H7 (cell line): ENCODE measurements at regions not wholly inside any gene's neighbourhood (a gene's known extent, or its start where the extent isn't known, plus 50 kb on each side); places are given as distances from the start of the nearest gene placed in this dataset.

Source experiments
- DNase-seq: peaks from one replicate; pipeline ENCODE4 v3.0.0; 2012
- H3K27me3 ChIP-seq: 2 replicates; pipeline ENCODE4 v1.6.0; 2011; ENCODE audit warnings: mild to moderate bottlenecking, low read length; ENCODE audit not compliant: control insufficient read depth, insufficient read depth
- H3K36me3 ChIP-seq: replicated peaks from 2 replicates; pipeline ENCODE4 v1.5.1; 2011; ENCODE audit warnings: low read length; ENCODE audit not compliant: control insufficient read depth, insufficient read depth
- H3K4me3 ChIP-seq: 2 replicates; pipeline ENCODE4 v1.5.1; 2011; ENCODE audit warnings: low read depth, mild to moderate bottlenecking, control low read depth, low read length, moderate library complexity; ENCODE audit not compliant: insufficient read depth

DNA sequence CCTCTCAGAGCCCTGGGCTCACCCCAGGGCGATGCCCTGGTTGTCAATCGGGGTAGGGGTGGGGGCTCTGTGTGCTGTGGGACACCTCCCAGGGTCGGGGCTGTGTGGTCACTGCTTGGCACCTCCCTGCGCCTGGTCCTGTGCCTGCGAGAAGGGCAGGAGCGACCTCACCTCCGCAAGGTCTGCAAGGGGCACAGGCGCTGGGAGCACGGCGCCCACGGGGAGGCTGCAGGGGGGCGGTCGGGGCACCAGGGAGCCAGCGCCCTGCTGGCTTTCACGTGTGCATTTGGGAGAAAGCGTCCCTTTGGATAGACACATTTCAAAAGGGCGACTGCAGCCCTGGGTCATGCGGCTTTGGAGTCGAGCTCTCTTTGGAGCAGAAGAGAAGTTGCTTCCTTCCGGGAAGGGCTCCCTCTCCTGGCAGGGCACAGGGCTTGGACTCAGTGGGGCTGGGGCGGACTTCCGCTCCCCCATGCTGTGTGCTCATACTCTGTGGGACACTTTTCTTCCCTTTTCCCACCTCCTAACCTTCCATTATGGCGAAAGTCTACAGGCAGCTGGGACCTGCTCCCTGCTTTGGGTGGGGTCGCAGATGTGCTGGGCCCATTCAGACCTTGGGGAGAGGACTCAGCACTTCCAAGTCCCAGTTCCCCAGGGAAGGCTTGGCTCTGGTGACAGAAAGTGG lies 52.9 kb upstream of the SLC28A3 start:
- peak; percentile 46 for DNase-seq
- Histone ChIP-seq H3K36me3 (no peaks in the 10 kb centered on the region), H3K27me3 (no peaks in the 10 kb centered on the region), H3K4me3 (no peak overlapping the region)

DNA sequence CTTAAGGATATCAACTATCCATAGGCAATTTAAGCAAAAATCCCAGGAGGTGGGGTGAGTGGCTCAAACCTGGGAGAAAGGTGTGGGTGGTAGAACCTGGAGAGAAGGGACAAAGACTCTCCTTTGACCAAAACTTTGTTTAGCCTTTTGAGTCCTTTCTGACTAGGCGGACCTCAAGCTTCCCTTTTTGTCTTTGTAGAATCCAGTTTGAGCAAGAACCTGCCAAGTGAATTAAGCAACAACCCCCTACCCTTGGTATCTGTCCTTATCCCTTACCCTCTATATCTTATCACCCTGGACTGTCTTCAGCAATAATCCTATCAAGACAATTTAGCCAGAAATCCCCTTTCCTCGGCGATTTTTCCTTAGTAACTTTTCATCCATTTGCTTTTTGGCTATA lies 53.5 kb upstream of the SLC28A3 start:
- H3K27me3 ChIP-seq, result no peaks in the 10 kb centered on the region
- no peaks in the 10 kb centered on the region for H3K36me3 ChIP-seq
- no peak overlapping the region for H3K4me3 ChIP-seq
- no peak for DNase-seq

DNA sequence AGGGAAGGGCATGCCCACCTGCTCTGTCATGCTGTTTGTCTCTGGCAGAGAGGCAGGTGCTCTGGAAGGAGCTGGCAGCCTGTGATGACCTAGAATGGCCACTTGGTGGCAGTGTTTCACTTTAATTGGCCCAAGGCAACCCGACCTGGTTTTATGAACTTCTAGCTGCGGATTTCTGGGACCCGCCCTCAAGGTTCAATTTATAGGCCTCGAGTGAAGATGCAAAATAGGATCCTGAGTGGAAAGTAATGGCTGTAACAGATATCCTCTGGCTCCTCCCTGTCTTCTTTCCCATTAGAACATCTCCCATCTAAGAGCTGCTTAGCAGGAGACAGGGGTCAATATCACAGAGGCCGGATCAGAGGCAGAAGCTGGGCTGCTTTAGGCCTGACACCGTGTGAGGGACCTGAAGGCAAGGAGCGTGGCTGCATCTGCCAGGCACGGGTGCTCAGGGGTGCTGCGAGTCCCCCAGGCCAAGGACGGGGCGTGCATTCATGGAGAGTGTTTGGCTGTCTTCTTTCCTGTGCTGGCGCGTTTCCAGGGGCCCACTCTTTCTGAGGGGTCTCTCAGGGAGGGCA lies 56.7 kb upstream of the SLC28A3 start:
- peak; percentile 80 for DNase-seq
- Histone ChIP-seq H3K36me3 (no peaks in the 10 kb centered on the region), H3K4me3 (no peak overlapping the region), H3K27me3 (no peaks in the 10 kb centered on the region)

DNA sequence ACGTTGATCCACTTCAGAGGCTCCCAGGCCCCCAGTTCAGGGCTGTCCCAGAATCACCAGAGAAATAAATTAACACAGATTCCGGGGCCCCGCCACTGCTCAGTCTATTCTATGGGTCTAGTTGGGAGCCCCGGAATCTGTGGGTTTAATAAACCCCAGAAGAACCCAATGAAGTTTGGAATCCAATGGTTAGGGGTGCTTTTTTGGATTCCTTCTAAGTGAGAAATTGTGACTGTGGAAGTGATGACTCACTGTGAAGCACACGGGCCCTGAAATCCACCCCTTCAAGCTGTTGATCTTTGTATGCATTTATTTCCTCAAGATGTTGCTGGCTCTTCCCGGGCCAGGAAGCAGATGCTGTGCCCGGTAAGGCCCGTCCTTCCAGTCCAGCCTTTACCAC lies 57.3 kb upstream of the SLC28A3 start:
- Histone ChIP-seq H3K36me3 (no peaks in the 10 kb centered on the region), H3K4me3 (no peak overlapping the region), H3K27me3 (no peaks in the 10 kb centered on the region)
- DNase-seq, result no peak

DNA sequence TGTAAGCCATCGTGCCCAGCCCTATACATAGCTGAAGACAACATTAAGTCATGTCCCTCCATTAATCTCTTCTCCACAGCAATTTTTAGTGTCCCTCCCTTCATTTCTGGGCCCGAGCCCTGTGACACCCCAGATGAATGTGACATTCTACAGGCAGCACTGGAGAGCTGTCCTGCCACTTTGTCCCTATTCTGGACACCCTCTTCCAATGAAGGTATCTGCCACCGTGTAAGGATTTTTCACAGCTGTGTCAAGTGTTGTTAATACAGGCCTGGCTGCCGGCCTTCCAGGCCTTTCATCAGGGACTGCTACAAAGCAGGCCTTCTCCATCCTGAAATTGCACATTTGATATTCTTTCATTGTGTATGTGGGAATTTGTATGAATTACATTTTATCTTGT lies 62.0 kb upstream of the SLC28A3 start:
- H3K27me3 ChIP-seq, result no peaks in the 10 kb centered on the region
- H3K4me3 ChIP-seq, result no peak overlapping the region
- no peaks in the 10 kb centered on the region for H3K36me3 ChIP-seq
- no peak for DNase-seq

DNA sequence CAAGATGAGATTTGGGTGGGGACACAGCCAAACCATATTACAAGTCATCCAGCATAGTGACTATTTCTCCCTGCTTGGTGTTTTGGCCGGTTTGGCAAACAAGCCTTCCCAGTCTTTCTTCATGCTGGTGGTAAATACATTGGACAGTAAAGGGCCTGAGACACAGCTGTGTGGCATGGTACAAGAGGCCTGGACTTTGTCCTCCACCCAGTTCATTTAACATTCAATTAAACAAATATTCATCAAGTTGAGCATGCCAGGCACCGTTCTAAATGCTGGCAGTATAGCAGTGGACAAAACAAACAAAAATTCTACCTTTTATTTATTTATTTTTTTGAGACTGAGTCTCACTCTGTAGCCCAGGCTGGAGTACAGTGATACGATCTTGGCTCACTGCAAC lies 62.7 kb upstream of the SLC28A3 start:
- H3K36me3 ChIP-seq, result no peaks in the 10 kb centered on the region
- H3K27me3 ChIP-seq, result no peaks in the 10 kb centered on the region
- DNase-seq, result no peak
- no peak overlapping the region for H3K4me3 ChIP-seq

DNA sequence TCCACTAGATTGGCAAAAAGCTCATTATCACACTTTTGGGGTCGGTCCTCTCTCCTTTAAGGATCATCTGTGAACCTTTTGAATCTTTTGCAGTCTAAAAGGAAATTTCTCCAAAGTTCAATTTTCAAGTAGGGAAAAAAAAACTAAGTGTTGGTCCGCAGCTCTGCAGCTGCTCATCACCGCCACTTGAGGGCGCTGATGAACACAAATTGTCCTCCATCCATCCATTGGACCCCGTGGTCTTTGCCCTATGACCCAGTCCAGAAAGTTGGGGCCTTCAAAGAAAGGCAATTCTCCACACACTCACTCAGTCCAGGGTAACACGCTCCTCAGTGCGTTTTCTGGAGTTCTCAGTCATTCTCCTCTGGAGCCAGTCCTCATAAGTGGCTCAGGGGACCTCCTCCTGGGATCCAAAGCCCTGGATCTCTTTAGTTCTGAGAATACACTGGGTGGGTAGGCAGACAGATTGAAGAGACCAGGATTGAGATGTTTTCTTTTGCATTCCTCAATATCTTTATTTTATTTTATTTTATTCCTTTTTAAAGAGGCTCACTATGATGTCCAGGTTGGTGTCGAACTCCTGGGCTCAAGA lies 63.6 kb upstream of the SLC28A3 start:
- peak; percentile 82 for DNase-seq
- no peaks in the 10 kb centered on the region for H3K36me3 ChIP-seq
- no peaks in the 10 kb centered on the region for H3K27me3 ChIP-seq
- no peak overlapping the region for H3K4me3 ChIP-seq

DNA sequence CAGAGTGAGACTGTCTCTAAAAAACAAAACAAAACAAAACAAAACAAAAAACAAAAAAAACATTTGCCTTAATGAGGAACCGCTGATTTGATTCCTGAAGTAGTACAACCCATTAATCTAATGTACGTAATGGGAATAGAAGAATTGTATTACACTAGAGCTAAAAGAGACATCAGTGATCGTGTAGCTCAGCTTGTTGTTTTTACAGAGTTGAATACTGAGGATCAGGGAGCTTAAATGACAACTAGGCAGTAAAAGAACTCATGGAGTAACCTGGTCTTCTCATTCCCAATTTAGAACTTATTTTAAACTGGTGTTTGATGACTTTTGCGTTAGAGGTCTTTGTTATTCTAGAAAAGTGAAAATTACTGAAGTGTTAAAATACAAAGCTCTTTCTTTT lies 65.1 kb upstream of the SLC28A3 start:
- no peak for DNase-seq
- no peak overlapping the region for H3K4me3 ChIP-seq
- no peaks in the 10 kb centered on the region for H3K27me3 ChIP-seq
- no peaks in the 10 kb centered on the region for H3K36me3 ChIP-seq

DNA sequence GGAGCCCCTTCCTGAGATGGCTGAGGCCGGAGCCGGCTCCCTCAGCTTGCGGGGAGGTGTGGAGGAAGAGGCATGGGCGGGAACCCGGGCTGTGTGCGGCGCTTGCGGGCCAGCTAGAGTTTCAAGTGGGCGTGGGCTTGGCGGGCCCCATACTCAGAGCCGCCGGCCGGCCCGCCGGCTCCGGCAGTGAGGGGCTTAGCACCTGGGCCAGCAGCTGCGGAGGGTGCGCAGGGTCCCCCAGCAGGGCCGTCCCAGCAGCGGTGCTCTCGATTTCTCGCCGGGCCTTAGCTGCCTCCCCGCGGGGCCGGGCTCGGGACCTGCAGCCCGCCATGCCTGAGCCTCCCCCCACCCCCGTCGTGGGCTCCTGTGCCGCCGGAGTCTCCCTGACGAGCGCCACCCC lies 67.9 kb upstream of the SLC28A3 start:
- no peak overlapping the region for H3K4me3 ChIP-seq
- H3K36me3 ChIP-seq, result no peaks in the 10 kb centered on the region
- no peak for DNase-seq
- H3K27me3 ChIP-seq, result no peaks in the 10 kb centered on the region

DNA sequence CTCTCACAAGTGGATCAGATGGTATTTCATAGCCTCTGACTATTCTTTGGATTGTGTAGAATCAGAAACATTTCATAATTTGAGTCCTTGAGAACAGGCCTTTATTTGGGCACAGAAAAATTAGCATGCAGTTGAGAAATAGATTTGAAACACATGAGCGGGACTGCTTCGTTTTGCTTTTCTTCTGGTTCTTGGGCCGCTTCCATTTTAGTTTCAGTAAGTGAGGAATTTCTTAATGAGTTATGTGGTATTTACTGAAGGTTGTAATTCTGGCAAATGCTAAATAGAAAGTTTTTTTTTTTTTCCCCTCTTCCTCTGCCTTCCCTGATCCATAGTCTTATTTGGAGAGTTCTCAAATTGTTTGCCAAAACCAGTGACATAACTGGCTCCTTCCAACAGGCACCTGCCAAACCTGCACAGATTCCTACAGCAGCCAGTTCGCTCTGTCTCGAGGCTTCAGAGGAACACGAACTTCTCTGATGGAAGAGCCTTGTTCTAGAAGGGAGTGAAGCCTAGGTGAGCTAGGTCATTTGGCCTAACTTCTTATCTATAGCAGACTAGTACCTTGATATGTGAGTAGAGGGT lies 71.2 kb upstream of the SLC28A3 start:
- no peak overlapping the region for H3K4me3 ChIP-seq
- no peaks in the 10 kb centered on the region for H3K36me3 ChIP-seq
- H3K27me3 ChIP-seq, result no peaks in the 10 kb centered on the region
- no peak for DNase-seq

DNA sequence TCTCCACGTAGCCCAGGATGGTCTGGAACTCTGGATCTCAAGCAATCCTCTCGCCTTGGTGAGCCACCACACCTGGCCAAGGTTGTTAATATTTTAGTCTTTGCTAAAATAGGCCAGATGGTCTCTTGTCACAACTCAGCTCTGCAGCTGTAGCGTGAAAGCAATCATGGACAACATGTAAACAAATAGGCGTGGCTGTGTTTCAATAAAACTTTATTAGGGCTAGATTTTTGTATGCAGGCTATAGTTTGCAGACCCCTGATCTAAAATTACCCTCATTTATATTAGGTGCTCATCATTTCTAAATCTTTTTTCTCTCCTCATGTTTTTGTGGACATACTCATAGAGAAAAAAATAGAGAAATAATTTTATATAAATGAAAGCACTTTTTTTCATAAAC lies 72.1 kb upstream of the SLC28A3 start:
- no peak for DNase-seq
- no peaks in the 10 kb centered on the region for H3K27me3 ChIP-seq
- no peak overlapping the region for H3K4me3 ChIP-seq

DNA sequence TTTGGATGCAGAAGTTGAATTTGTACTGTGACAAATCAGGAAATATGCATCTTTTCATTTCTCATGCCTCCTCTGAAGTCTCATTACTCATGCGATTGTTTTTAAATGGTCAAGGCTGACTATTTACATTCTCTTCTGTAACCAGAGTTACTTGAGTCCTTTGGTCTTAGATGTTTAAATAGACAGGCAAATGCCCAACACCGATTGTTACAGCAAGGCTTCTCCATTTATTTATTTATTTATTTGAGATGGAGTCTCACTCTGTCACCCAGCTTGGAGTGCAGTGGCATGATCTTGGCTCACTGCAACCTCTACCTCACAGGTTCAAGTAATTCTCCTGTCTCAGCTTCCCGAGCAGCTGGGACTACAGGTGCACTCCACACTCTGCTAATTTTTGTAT lies 72.7 kb upstream of the SLC28A3 start:
- no peak for DNase-seq
- Histone ChIP-seq H3K4me3 (no peak overlapping the region), H3K36me3 (no peaks in the 10 kb centered on the region), H3K27me3 (no peaks in the 10 kb centered on the region)

More for the DNA sequence above, 72.1 kb upstream of the SLC28A3 start:
- no peaks in the 10 kb centered on the region for H3K36me3 ChIP-seq

DNA sequence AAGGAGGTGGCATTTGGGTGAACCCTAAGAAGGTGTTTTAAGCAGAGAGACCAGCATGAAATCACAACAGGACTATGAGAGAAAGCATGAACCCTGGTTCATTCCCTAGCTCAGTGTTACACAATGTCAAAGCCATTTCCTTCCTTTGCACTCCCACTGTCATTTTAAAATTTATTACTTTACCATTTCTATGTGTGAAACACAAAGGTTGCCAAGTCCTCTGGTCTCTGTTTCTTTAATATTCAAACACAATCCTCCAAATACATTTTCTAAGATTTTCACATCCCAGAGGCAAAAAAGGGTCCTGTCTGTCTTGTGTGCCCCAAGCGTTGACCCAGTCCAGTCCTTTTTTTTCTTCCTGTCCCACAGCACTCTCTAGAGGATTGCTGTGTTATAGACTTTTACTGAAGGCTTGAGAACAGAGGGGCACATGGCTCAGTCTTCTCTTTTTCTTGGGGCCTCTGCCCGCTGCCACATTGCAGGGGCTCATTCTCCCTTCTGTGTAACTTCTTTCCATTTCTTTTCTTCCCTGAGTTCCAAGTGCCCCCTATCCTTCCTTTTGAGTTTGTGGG lies 78.6 kb upstream of the SLC28A3 start:
- peak; percentile 56 for DNase-seq

DNA sequence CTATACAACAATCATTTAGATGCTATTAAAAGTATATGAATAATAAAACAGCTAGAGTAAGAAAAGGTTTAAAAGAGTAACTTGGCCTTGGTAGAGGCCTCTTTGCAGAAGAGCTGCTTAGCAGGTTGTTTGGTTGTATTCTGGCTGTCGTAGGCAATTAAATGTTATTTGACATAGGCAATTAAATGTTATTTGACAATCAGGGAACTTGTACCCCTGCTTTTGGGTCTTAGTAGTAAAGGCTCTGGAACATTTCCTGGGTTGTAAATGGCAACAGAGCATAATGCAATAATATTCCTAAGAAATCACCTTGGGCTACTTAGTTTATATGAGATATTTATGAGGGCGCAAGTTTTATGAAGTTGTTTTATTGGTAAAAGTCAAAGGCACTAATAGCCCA lies 84.4 kb upstream of the SLC28A3 start:
- no peak overlapping the region for H3K4me3 ChIP-seq
- H3K36me3 ChIP-seq, result no peaks in the 10 kb centered on the region
- H3K27me3 ChIP-seq, result no peaks in the 10 kb centered on the region
- no peak for DNase-seq

More for the DNA sequence above, 78.6 kb upstream of the SLC28A3 start:
- Histone ChIP-seq H3K4me3 (no peak overlapping the region), H3K36me3 (no peaks in the 10 kb centered on the region), H3K27me3 (no peaks in the 10 kb centered on the region)

DNA sequence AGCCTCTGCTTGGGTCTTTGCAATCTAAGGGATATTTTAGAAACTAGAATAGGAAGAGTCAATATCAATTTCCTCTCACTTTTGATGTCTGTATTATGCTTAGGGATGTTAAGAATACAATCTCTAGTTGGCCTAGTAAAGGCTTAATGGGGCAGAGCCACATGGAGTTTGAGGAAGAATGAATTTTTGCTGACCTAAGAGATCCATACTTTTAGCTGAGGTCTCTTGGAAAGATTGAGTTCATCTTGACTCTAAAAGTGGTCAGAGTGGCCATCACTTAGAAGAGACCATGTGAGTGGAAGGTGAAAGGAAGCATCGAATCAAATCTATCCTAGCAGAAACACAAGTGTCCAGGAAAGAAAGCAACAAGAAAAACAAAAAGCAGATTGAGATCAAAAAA lies 92.2 kb upstream of the SLC28A3 start:
- H3K36me3 ChIP-seq, result no peaks in the 10 kb centered on the region
- no peaks in the 10 kb centered on the region for H3K27me3 ChIP-seq
- no peak for DNase-seq
- no peak overlapping the region for H3K4me3 ChIP-seq
